ENCODE measurements at regions not wholly inside any gene's neighbourhood (a gene's known extent, or its start where the extent isn't known, plus 50 kb on each side); places are given as distances from the start of the nearest gene placed in this dataset.

DNA sequence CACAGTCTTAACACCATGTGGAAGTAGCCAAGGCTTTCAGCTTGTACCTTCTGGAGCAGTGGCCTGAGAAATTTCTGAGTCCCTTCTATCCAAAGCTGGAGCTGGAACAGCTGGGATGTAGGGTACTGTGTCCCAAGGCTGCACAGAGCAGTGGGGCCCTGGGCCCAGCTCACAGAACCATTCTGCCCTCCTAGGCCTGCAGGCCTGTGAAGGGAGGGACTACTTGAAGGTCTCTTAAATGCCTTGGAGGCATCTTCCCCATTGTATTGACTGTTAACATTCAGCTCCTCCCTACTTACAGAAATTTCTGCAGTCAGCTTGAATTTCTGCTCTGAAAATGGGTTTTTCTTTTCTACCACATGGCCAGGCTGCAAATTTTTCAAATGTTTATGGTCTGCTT, 156.5 kb upstream of the MANEA start:
- TF ChIP-seq POLR2AphosphoS5 (IDR thresholded peaks at IDR 0.05; ENCODE audit: low read depth, low read length) = no peak
- TF ChIP-seq, protein P1, sequence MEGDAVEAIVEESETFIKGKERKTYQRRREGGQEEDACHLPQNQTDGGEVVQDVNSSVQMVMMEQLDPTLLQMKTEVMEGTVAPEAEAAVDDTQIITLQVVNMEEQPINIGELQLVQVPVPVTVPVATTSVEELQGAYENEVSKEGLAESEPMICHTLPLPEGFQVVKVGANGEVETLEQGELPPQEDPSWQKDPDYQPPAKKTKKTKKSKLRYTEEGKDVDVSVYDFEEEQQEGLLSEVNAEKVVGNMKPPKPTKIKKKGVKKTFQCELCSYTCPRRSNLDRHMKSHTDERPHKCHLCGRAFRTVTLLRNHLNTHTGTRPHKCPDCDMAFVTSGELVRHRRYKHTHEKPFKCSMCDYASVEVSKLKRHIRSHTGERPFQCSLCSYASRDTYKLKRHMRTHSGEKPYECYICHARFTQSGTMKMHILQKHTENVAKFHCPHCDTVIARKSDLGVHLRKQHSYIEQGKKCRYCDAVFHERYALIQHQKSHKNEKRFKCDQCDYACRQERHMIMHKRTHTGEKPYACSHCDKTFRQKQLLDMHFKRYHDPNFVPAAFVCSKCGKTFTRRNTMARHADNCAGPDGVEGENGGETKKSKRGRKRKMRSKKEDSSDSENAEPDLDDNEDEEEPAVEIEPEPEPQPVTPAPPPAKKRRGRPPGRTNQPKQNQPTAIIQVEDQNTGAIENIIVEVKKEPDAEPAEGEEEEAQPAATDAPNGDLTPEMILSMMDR (IDR thresholded peaks at IDR 0.05 in 2 of 3, conservative IDR thresholded peaks at IDR 0.05 in 1 of 3; ENCODE audit: borderline replicate concordance in 1 of 3, insufficient read depth in 1 of 3, low read depth in 2 of 3, low read length in 2 of 3) = no peak
- no peak for TF ChIP-seq SP1 (IDR thresholded peaks at IDR 0.05; ENCODE audit: low read depth)
- no peak for TF ChIP-seq TCF7L2 (IDR thresholded peaks at IDR 0.05; ENCODE audit: borderline replicate concordance, extremely low read depth, insufficient read depth, insufficient read length)
- no peak for TF ChIP-seq POLR2A (IDR thresholded peaks at IDR 0.05; ENCODE audit: borderline replicate concordance, extremely low read depth, insufficient read depth, insufficient read length)
- TF ChIP-seq CEBPB (IDR thresholded peaks at IDR 0.05; ENCODE audit: low read depth) = no peak
- no peak for TF ChIP-seq EZH2 (IDR thresholded peaks at IDR 0.05)
- TF ChIP-seq SRF (IDR thresholded peaks at IDR 0.05; ENCODE audit: low read depth) = no peak
- no peak for TF ChIP-seq ELF1 (IDR thresholded peaks at IDR 0.05; ENCODE audit: borderline replicate concordance, low read depth)
- no peak for TF ChIP-seq JUND (IDR thresholded peaks at IDR 0.05)
